ENCODE measurements at regions not wholly inside any gene's neighbourhood (a gene's known extent, or its start where the extent isn't known, plus 50 kb on each side); places are given as distances from the start of the nearest gene placed in this dataset.

- TF ChIP-seq SP1 (IDR thresholded peaks at IDR 0.05) (no peak), FOXA1 (IDR thresholded peaks at IDR 0.05) (no peak), JUND (IDR thresholded peaks at IDR 0.05) (no peak), RAD21 (IDR thresholded peaks at IDR 0.05) (no peak)
- Histone ChIP-seq H3K27me3 (ENCODE audit: control insufficient read depth in 4 of 4, insufficient read depth in 4 of 4, low read length in 3 of 4) (no peaks in the 10 kb centered on the region), H3K9me3 (ENCODE audit: control insufficient read depth in 4 of 4, low read length in 3 of 4) (no peaks in the 10 kb centered on the region), H3K27ac (ENCODE audit: low read depth in 1 of 2, low read length in 2 of 2) (no peak overlapping the region), H3K4me3 (ENCODE audit: low read depth in 1 of 3, low read length in 3 of 3) (no peak overlapping the region), H3K4me1 (ENCODE audit: control insufficient read depth in 4 of 4, insufficient read depth in 4 of 4, low read length in 3 of 4) (no peaks in the 10 kb centered on the region), H3K9ac (ENCODE audit: low read depth in 1 of 2, low read length in 2 of 2) (no peak overlapping the region), H3K36me3 (ENCODE audit: control insufficient read depth in 4 of 4, insufficient read depth in 3 of 4, low read depth in 1 of 4, low read length in 3 of 4) (no peaks in the 10 kb centered on the region)
- WGBS: 90% methylated on average over 16 of the region's 16 CpGs
- DNase-seq (ENCODE audit: low spot score): no peak
Measured at GRCh38 chr9:16052757-16053530, 500.1 kb downstream of the CCDC171 start.

GRCh38 chr9:16057541-16057940 is 504.7 kb downstream of the CCDC171 start:
- no peaks in the 10 kb centered on the region for H3K4me1 ChIP-seq (ENCODE audit: control insufficient read depth in 4 of 4, insufficient read depth in 4 of 4, low read length in 3 of 4)
- WGBS: 91% methylated on average over 4 of the region's 4 CpGs
- H3K4me3 ChIP-seq (ENCODE audit: low read depth in 1 of 3, low read length in 3 of 3): no peak overlapping the region
- no peak for DNase-seq (ENCODE audit: low spot score)
- no peaks in the 10 kb centered on the region for H3K27me3 ChIP-seq (ENCODE audit: control insufficient read depth in 4 of 4, insufficient read depth in 4 of 4, low read length in 3 of 4)
- H3K27ac ChIP-seq (ENCODE audit: low read depth in 1 of 2, low read length in 2 of 2): no peak overlapping the region
- no peak overlapping the region for H3K9ac ChIP-seq (ENCODE audit: low read depth in 1 of 2, low read length in 2 of 2)
- H3K9me3 ChIP-seq (ENCODE audit: control insufficient read depth in 4 of 4, low read length in 3 of 4): peaks cover 0 to 2% (median 0%) of the 10 kb centered on the region in 4 donors
- TF ChIP-seq JUND (IDR thresholded peaks at IDR 0.05) (no peak), SP1 (IDR thresholded peaks at IDR 0.05) (no peak), FOXA1 (IDR thresholded peaks at IDR 0.05) (no peak), FOXA2 (IDR thresholded peaks at IDR 0.05) (no peak), YY1 (IDR thresholded peaks at IDR 0.05) (no peak), RAD21 (IDR thresholded peaks at IDR 0.05) (no peak), RXRA (IDR thresholded peaks at IDR 0.05) (no peak), GABPA (IDR thresholded peaks at IDR 0.05 in 1 of 2, conservative IDR thresholded peaks at IDR 0.05 in 1 of 2) (no peak), HNF4A (conservative IDR thresholded peaks at IDR 0.05) (no peak), HNF4G (IDR thresholded peaks at IDR 0.05) (no peak), CTCF (IDR thresholded peaks at IDR 0.05; ENCODE audit: low read depth, low read length, missing input control) (no peak)
- TF ChIP-seq, protein P1, sequence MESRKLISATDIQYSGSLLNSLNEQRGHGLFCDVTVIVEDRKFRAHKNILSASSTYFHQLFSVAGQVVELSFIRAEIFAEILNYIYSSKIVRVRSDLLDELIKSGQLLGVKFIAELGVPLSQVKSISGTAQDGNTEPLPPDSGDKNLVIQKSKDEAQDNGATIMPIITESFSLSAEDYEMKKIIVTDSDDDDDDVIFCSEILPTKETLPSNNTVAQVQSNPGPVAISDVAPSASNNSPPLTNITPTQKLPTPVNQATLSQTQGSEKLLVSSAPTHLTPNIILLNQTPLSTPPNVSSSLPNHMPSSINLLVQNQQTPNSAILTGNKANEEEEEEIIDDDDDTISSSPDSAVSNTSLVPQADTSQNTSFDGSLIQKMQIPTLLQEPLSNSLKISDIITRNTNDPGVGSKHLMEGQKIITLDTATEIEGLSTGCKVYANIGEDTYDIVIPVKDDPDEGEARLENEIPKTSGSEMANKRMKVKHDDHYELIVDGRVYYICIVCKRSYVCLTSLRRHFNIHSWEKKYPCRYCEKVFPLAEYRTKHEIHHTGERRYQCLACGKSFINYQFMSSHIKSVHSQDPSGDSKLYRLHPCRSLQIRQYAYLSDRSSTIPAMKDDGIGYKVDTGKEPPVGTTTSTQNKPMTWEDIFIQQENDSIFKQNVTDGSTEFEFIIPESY (IDR thresholded peaks at IDR 0.05): no peak
- TF ChIP-seq, protein P2, sequence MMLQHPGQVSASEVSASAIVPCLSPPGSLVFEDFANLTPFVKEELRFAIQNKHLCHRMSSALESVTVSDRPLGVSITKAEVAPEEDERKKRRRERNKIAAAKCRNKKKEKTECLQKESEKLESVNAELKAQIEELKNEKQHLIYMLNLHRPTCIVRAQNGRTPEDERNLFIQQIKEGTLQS (IDR thresholded peaks at IDR 0.05): no peak
- H3K36me3 ChIP-seq (ENCODE audit: control insufficient read depth in 4 of 4, insufficient read depth in 3 of 4, low read depth in 1 of 4, low read length in 3 of 4): no peaks in the 10 kb centered on the region

DNA sequence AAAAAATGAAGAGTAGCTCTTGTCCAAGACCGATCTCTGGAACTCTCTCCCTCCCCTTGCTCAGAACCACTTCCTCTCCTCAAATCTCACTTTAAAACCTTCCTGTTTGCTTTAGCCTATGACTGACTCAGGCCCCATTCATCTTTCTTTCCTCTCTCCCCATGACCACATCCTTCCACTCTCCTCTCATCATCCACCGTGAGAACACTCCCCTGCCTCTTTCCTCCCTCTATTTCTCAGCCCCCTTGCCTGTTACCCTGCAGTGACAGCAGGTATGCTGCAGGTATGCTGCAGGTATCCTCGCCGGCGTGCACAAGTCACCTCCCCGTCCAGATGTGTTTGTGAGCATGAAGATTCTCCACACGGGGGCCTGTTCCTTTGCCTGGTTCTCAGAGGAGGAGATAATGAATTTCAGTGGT is 505.3 kb downstream of the CCDC171 start:
- Histone ChIP-seq H3K4me3 (ENCODE audit: low read depth in 1 of 3, low read length in 3 of 3) (no peak overlapping the region), H3K4me1 (ENCODE audit: control insufficient read depth in 4 of 4, insufficient read depth in 4 of 4, low read length in 3 of 4) (no peaks in the 10 kb centered on the region), H3K9ac (ENCODE audit: low read depth in 1 of 2, low read length in 2 of 2) (no peak overlapping the region), H3K27ac (ENCODE audit: low read depth in 1 of 2, low read length in 2 of 2) (no peak overlapping the region), H3K27me3 (ENCODE audit: control insufficient read depth in 4 of 4, insufficient read depth in 4 of 4, low read length in 3 of 4) (no peaks in the 10 kb centered on the region), H3K9me3 (ENCODE audit: control insufficient read depth in 4 of 4, low read length in 3 of 4) (peaks cover 0 to 2% (median 0%) of the 10 kb centered on the region in 4 donors), H3K36me3 (ENCODE audit: control insufficient read depth in 4 of 4, insufficient read depth in 3 of 4, low read depth in 1 of 4, low read length in 3 of 4) (no peaks in the 10 kb centered on the region)
- TF ChIP-seq, protein P2 (IDR thresholded peaks at IDR 0.05): no peak
- TF ChIP-seq HNF4G (IDR thresholded peaks at IDR 0.05): no peak
- no peak for TF ChIP-seq GABPA (IDR thresholded peaks at IDR 0.05 in 1 of 2, conservative IDR thresholded peaks at IDR 0.05 in 1 of 2)
- TF ChIP-seq HNF4A (conservative IDR thresholded peaks at IDR 0.05): no peak
- TF ChIP-seq FOXA2 (IDR thresholded peaks at IDR 0.05): no peak
- 54% methylated on average over 7 of the region's 7 CpGs for WGBS
- DNase-seq (ENCODE audit: low spot score): no peak

Measured in liver (tissue), 8 donors.